Endothelial cell of umbilical vein (primary cell): ENCODE measurements at regions not wholly inside any gene's neighbourhood (a gene's known extent, or its start where the extent isn't known, plus 50 kb on each side); places are given as distances from the start of the nearest gene placed in this dataset.

Experiments
- BruUV-seq: library from RNA; stranded (reverse); fragments of 400-500 nt; replicated peaks from 2 replicates; lab custom pipeline; 2021; lab: Mats Ljungman, UMichigan
- CTCF ChIA-PET: fragments of 300-600, 350-600 bp; sonication (Branson Sonifier 250); formaldehyde crosslinking; loops from one replicate; lab custom pipeline; 2021; ENCODE audit warnings: antibody characterized with exemption, inconsistent platforms; lab: Charles Lee
- POLR2A ChIA-PET: fragments of 300-600, 350-600 bp; sonication (Branson Sonifier 250); formaldehyde crosslinking; loops from one replicate; lab custom pipeline; 2021; ENCODE audit warnings: antibody characterized with exemption, inconsistent platforms; lab: Charles Lee
- DNase-seq: peaks from one replicate; pipeline ENCODE4 v3.0.0-alpha.2; 2011; ENCODE audit warnings: low read depth, low spot score
- FAIRE-seq: peaks from 2 replicates; lab custom pipeline; 2011; peaks lifted over from hg19 to GRCh38; lab: Jason Lieb, UNC
- H2AFZ ChIP-seq: 2 replicates; pipeline ENCODE4 v1.6.0; 2012; ENCODE audit warnings: low read depth, low read length, control low read depth, inconsistent platforms
- H3K27ac ChIP-seq: 2 replicates; pipeline ENCODE4 v1.5.1; 2011; ENCODE audit warnings: low read depth, mild to moderate bottlenecking, control low read depth, low read length, moderate library complexity; ENCODE audit not compliant: insufficient read depth
- H3K27me3 ChIP-seq, 2 experiments: 2 replicates each; pipeline versions ENCODE4 v1.6.0 to v1.6.1; 2011; ENCODE audit warnings: low read length in 2 of 2, mixed read lengths in 1 of 2; ENCODE audit not compliant: control insufficient read depth in 2 of 2, insufficient read depth in 2 of 2
- H3K36me3 ChIP-seq, 2 experiments: 2 replicates in 1 of 2; 3 replicates in 1 of 2; pipeline ENCODE4 v1.5.1; 2011; ENCODE audit warnings: low read length in 2 of 2, mild to moderate bottlenecking in 1 of 2, moderate library complexity in 1 of 2; ENCODE audit not compliant: control insufficient read depth in 2 of 2, insufficient read depth in 2 of 2; ENCODE audit errors: extremely low read depth in 1 of 2
- H3K4me1 ChIP-seq: 3 replicates; pipeline ENCODE4 v1.5.1; 2011; ENCODE audit warnings: mild to moderate bottlenecking, low read length; ENCODE audit not compliant: control insufficient read depth, insufficient read depth; ENCODE audit errors: extremely low read depth
- H3K4me2 ChIP-seq: 2 replicates; pipeline ENCODE4 v1.6.1; 2011; ENCODE audit warnings: low read length, control low read depth, mixed read lengths; ENCODE audit not compliant: insufficient read depth
- H3K4me3 ChIP-seq, 3 experiments: fragments of 200-600 bp in 1 of 3; sonication (generic), shearing (Covaris generic) in 1 of 3; replicated peaks in 1 of 3; 2 replicates each; pipeline ENCODE4 v1.5.1; 2011 to 2016; ENCODE audit warnings: control low read depth in 3 of 3, low read length in 3 of 3, mild to moderate bottlenecking in 2 of 3, inconsistent platforms in 1 of 3, low read depth in 1 of 3, moderate library complexity in 1 of 3; ENCODE audit not compliant: insufficient read depth in 1 of 3
- H3K79me2 ChIP-seq: 2 replicates; pipeline ENCODE4 v1.6.0; 2012; ENCODE audit warnings: low read length, inconsistent platforms; ENCODE audit not compliant: control insufficient read depth, insufficient read depth
- H3K9ac ChIP-seq: replicated peaks from 2 replicates; pipeline ENCODE3; 2011; ENCODE audit warnings: low read length, control low read depth; ENCODE audit not compliant: insufficient read depth; ENCODE audit errors: extremely low read depth
- H3K9me1 ChIP-seq: replicated peaks from 3 replicates; pipeline ENCODE4 v1.6.0; 2011; ENCODE audit warnings: mild to moderate bottlenecking, low read length; ENCODE audit not compliant: control insufficient read depth, insufficient read depth; ENCODE audit errors: extremely low read depth
- H3K9me3 ChIP-seq: replicated peaks from 2 replicates; pipeline ENCODE4 v1.5.1; 2012; ENCODE audit warnings: low read length, inconsistent platforms; ENCODE audit not compliant: control insufficient read depth, insufficient read depth
- H4K20me1 ChIP-seq: replicated peaks from 2 replicates; pipeline ENCODE3; 2011; ENCODE audit warnings: mild to moderate bottlenecking, low read length; ENCODE audit not compliant: control insufficient read depth, insufficient read depth; ENCODE audit errors: extremely low read depth
- EZH2 ChIP-seq: IDR thresholded peaks from 2 replicates; pipeline ENCODE4 v1.6.1; 2012; ENCODE audit warnings: borderline replicate concordance, low read depth, mild to moderate bottlenecking, moderate library complexity, low read length, inconsistent platforms; ENCODE audit not compliant: severe bottlenecking
- FOS ChIP-seq: IDR thresholded peaks from 2 replicates; pipeline ENCODE4 v1.6.1; 2011; ENCODE audit warnings: mild to moderate bottlenecking, low read length, moderate library complexity, borderline replicate concordance; ENCODE audit not compliant: insufficient read depth
- GATA2 ChIP-seq: IDR thresholded peaks from 2 replicates; pipeline ENCODE4 v1.7.0; 2011; ENCODE audit warnings: low read depth, mild to moderate bottlenecking, moderate library complexity, mixed read lengths, low read length; ENCODE audit not compliant: insufficient read length, insufficient read depth
- JUN ChIP-seq: IDR thresholded peaks from 2 replicates; pipeline ENCODE4 v1.6.1; 2011; ENCODE audit warnings: borderline replicate concordance, low read depth; ENCODE audit not compliant: insufficient read length, insufficient read depth
- MYC ChIP-seq: IDR thresholded peaks from one replicate; pipeline ENCODE4 v1.6.1; 2011; ENCODE audit warnings: mild to moderate bottlenecking, low read depth, low read length
- POLR2A ChIP-seq: IDR thresholded peaks from 2 replicates; pipeline ENCODE4 v1.6.1; 2012; ENCODE audit warnings: low read depth, mild to moderate bottlenecking, control low read depth, low read length
- POLR2AphosphoS5 ChIP-seq: IDR thresholded peaks from 2 replicates; pipeline ENCODE4 v1.6.1; 2012; ENCODE audit warnings: low read depth, mild to moderate bottlenecking, control low read depth, low read length, moderate library complexity; ENCODE audit not compliant: insufficient read depth
- dilution Hi-C: fragments of 300-500 bp; cut with MboI; formaldehyde crosslinking; loops from one replicate; pipeline ENCODE4 v1.15.0; 2019; ENCODE audit warnings: low sequenced_read_pairs; ENCODE audit not compliant: extremely low pct_ligation_motif_present
- intact Hi-C: fragments of 100-400 bp; cut with micrococcal nuclease; formaldehyde crosslinking; loops from one replicate; pipeline ENCODE4 v1.10.0; 2022
- TF ChIP-seq, protein P1 (sequence below), 2 donors: IDR thresholded peaks; 1 replicate in 1 of 2; 2 replicates in 1 of 2; pipeline ENCODE4 v1.5.1; 2011; ENCODE audit warnings: low read length in 2 of 2, mild to moderate bottlenecking in 2 of 2, moderate library complexity in 2 of 2, control low read depth in 1 of 2, inconsistent platforms in 1 of 2, low read depth in 1 of 2; ENCODE audit not compliant: insufficient read depth in 1 of 2; ENCODE audit errors: extremely low read depth in 1 of 2
- TF ChIP-seq, protein P2 (sequence below): IDR thresholded peaks from 2 replicates; pipeline ENCODE4 v1.6.1; 2011; ENCODE audit not compliant: insufficient read depth, insufficient read length

DNA sequence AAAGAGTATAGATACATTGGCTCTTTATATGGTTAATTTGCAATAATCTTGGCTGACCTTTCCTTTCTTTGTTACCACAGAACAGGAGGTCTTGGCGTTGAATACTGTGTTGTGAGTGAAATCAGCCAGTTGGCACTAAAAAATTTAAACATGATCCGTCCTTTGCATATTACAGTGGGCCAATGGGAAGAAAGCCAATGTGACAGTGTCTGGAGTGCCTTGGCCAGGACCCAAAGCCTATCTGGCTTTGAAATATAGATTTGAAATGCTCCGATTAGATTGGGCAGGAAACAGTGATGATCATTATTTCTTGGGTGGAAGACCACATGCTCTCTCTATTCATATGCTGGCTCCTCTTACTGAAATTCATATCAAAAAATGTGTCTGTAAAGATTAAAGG, 339.6 kb upstream of the ANO3 start:
- BruUV-seq, result no TSS peak
- no peak overlapping the region for H3K4me2 ChIP-seq
- TF ChIP-seq EZH2, result no peak
- POLR2A ChIA-PET, result no interaction called here
- H3K79me2 ChIP-seq, result no peaks in the 10 kb centered on the region
- no peak for FAIRE-seq
- H4K20me1 ChIP-seq, result no peaks in the 10 kb centered on the region
- no peak overlapping the region for H2AFZ ChIP-seq
- intact Hi-C loops, result no loop called here
- H3K4me1 ChIP-seq, result no peaks in the 10 kb centered on the region
- no peaks in the 10 kb centered on the region for H3K27me3 ChIP-seq
- no peaks in the 10 kb centered on the region for H3K36me3 ChIP-seq
- no peaks in the 10 kb centered on the region for H3K9me3 ChIP-seq
- no peak overlapping the region for H3K4me3 ChIP-seq
- DNase-seq, result no peak
- H3K9me1 ChIP-seq, result no peaks in the 10 kb centered on the region
- CTCF ChIA-PET, result interaction anchor here (1.2 to 1.6 kb wide), 2 partner anchors 9 to 11 kb away, joined by 4 to 14 read pairs; no protein-coding TSS in a partner anchor
- dilution Hi-C loops, result loop anchor here (25.0 kb wide), 1 partner anchor 245 kb away; no protein-coding TSS in a partner anchor
- H3K27ac ChIP-seq, result no peak overlapping the region
- no peak overlapping the region for H3K9ac ChIP-seq

DNA sequence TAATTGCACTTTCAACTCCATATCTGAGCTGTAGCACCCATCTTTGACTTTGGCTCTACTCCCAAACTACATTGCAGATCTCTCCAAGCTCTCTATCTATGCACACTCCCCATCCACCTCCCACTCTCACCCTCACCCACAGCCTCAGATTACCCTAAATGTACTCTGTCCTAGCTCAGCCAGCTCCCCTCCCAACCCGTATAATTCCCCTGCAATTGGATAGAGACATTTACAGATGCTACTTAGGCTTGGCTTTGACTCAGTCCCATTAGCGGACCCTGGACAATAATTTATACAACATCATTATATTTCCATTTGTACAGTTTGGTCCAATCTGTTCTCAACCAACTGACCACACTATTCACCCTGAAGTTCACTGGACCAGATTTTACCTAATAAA, 338.9 kb upstream of the ANO3 start:
- H3K27me3 ChIP-seq, result no peaks in the 10 kb centered on the region
- TF ChIP-seq POLR2AphosphoS5 (no peak), GATA2 (no peak), POLR2A (no peak), FOS (no peak), EZH2 (no peak), MYC (no peak), JUN (no peak)
- TF ChIP-seq, protein P1, sequence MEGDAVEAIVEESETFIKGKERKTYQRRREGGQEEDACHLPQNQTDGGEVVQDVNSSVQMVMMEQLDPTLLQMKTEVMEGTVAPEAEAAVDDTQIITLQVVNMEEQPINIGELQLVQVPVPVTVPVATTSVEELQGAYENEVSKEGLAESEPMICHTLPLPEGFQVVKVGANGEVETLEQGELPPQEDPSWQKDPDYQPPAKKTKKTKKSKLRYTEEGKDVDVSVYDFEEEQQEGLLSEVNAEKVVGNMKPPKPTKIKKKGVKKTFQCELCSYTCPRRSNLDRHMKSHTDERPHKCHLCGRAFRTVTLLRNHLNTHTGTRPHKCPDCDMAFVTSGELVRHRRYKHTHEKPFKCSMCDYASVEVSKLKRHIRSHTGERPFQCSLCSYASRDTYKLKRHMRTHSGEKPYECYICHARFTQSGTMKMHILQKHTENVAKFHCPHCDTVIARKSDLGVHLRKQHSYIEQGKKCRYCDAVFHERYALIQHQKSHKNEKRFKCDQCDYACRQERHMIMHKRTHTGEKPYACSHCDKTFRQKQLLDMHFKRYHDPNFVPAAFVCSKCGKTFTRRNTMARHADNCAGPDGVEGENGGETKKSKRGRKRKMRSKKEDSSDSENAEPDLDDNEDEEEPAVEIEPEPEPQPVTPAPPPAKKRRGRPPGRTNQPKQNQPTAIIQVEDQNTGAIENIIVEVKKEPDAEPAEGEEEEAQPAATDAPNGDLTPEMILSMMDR (IDR thresholded peaks at IDR 0.05; ENCODE audit: extremely low read depth in 1 of 2, insufficient read depth in 1 of 2, low read depth in 1 of 2, low read length in 2 of 2), result no peak
- TF ChIP-seq, protein P2, sequence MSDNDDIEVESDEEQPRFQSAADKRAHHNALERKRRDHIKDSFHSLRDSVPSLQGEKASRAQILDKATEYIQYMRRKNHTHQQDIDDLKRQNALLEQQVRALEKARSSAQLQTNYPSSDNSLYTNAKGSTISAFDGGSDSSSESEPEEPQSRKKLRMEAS, result no peak
- H3K9me1 ChIP-seq, result no peaks in the 10 kb centered on the region
- POLR2A ChIA-PET, result no interaction called here
- no peaks in the 10 kb centered on the region for H4K20me1 ChIP-seq
- DNase-seq (no peak), FAIRE-seq (no peak)
- intact Hi-C loops (no loop called here), dilution Hi-C loops (loop anchor here (25.0 kb wide), 1 partner anchor 244 kb away; no protein-coding TSS in a partner anchor)
- no peaks in the 10 kb centered on the region for H3K79me2 ChIP-seq
- H3K36me3 ChIP-seq, result no peaks in the 10 kb centered on the region
- BruUV-seq, result no TSS peak
- H3K27ac ChIP-seq, result no peak overlapping the region
- no peak overlapping the region for H3K9ac ChIP-seq
- no peak overlapping the region for H2AFZ ChIP-seq
- H3K4me2 ChIP-seq, result no peak overlapping the region
- CTCF ChIA-PET, result interaction anchor here (0.5 to 1.6 kb wide), 3 partner anchors 10 to 1213 kb away, joined by 3 to 14 read pairs (median 4); no protein-coding TSS in a partner anchor
- H3K4me1 ChIP-seq, result no peaks in the 10 kb centered on the region
- H3K4me3 ChIP-seq, result no peak overlapping the region
- H3K9me3 ChIP-seq, result no peaks in the 10 kb centered on the region
